GM21723 (cell line): ENCODE measurements at regions not wholly inside any gene's neighbourhood (a gene's known extent, or its start where the extent isn't known, plus 50 kb on each side); places are given as distances from the start of the nearest gene placed in this dataset.
"Not testable (repeated sequence)": the region's sequence is repeated elsewhere in the genome, so short reads cannot be mapped to it uniquely, and the experiment has no call there.

Source experiments
- ATAC-seq: cut with Tn5 transposase; IDR thresholded peaks from one replicate; pipeline ENCODE4 v1.9.1; 2021; ENCODE audit warnings: mild to moderate bottlenecking, moderate library complexity; ENCODE audit not compliant: unreplicated experiment

DNA sequence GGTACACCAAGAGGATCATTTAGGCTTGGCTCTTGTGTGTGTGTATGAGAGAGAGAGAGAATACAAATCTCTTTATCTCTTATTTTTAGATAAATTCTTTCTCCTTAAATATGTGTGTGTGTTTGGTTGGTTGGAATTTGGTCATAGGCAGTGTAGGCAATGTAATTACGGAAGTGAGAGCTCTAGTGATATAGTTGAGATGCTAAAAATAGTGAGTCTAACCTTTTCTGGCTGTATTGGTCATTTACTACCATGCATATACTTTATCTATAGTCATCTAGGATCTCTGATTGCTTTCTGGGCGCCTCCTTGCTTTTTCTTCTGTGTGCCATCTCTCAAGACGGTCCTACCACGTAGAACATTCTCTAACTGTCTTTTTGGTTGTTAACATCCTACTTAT lies 250.2 kb downstream of the NUF2 start:
- no peak for ATAC-seq

DNA sequence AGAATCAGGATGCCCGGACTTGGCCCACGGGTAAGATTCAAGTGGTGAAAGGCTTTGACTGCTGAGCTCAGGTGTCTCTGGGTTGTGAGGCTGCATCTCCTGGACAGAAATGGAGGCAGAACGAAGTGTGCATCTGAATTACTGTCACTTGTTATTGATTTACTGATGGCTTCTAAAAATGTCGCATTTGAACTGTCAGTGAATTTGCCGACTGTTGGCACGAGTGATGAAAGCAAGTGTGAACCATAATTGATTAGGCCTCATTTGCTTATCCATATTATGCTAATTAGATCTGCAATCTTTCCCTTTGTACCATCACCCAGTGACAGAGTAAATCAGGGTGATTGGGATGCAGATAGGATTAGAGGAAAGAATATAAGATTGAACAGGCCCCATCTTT lies 252.4 kb downstream of the NUF2 start:
- no peak for ATAC-seq

DNA sequence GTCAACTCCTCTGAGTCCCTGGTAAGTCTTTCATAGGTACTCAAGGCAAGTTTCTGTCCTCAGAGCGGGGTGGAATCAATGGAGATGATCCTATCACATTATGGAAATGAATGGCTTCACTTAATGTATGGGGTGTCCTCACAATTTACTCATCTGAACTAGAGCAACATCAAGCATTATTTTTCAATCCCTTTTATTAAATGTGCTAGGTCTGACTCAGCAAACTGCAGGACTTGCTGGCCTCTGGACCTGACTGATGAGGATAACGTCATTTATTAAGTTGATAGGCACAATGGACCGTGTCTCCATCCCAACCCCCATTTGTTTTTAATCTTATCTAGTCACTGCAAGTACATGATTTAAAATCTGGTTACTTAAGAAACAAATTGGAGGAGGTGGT lies 259.2 kb downstream of the NUF2 start:
- no peak for ATAC-seq

DNA sequence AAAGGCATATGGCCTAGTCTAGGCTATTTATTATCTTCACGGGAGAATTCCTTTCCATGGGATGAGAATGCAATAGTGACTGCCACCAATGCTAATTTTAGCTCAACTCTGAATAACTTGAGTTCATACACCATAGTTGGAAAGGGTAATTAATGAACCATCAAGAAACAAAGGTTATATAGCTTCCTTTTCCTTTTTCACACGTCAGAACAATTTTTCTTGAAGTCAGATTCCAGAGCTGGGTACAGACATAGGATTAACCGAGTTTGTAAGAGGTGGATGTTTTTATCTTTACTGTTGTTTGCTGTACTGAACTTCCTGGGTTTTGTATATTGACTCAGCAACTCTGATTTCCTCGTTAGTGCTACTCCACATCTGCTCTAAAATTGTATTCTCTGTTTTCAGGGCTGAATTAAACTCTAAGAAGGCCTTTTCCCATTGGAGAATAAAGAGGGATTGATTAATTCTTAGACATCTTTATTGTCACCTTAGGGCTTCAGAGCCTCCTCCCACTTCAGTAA lies 262.0 kb downstream of the NUF2 start:
- no peak for ATAC-seq

DNA sequence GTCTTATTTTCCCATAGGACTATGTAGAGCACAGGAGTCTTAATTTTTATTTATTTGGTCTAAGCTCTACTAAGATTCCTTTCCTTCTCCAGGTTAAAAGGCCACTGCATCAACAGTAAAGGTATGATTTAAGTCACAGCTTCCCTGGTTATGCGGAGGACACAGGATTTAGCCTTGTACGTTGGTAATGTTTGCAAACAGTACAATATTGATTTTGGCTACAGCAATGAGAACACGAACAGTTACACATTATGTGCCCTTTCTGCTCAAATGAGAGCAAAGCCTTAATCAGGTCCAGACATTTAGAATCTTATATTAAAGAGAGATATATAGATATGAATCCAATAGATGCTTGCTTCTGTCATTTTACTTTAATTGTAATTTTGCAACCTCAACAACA lies 264.0 kb downstream of the NUF2 start:
- ATAC-seq = no peak

DNA sequence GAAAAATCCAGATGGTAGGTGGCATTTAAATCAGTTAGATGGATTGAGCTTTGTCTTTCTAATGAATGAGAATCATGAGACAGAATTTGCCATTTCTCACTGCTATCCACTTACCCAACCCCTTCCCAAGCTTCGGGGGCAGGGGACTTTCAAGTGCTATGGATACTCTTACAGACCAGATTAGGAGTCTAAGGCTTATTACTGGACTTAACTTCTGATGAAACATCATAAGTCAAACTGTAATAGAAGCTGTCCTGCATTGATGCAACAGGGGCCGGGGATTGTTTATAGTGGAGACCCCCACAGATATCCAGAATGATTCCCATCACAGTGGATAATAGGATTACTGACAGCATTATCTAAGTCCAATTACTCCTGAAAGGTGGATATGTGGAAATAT lies 267.0 kb downstream of the NUF2 start:
- no peak for ATAC-seq

DNA sequence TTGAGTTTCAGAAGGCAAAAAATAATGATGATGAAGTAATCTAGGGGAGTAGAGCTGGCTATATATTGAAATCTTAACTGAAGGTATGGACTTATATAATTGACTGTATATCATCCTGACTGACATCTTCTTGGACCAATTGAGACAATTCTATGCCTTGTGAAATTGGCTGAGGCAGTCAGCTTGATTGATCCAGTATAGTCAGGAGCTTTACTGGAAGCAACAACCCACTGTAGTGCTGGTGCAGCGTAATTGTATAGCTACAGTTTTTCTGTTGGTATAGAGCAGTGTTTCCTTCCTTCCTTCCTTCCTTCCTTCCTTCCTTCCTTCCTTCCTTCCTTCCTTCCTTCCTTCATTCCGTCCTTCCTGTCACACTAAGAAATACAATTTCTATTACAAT lies 268.0 kb downstream of the NUF2 start:
- no peak for ATAC-seq

DNA sequence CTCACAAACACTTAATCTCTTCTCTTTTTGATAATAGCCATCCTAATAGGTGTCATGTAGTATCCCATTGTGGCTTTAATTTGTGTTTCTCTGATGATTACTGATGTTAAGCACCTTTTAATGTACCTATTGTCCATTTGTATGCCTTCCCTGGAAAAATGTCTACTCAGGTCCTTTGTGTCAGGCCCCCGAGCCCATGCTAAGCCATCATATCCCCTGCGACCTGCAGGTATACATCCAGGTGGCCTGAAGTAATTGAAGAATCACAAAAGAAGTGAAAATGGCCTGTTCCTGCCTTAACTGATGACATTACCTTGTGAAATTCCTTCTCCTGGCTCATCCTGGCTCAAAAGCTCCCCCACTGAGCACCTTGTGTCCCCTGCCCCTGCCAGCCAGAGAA lies 269.4 kb downstream of the NUF2 start:
- ATAC-seq = not testable (repeated sequence)

DNA sequence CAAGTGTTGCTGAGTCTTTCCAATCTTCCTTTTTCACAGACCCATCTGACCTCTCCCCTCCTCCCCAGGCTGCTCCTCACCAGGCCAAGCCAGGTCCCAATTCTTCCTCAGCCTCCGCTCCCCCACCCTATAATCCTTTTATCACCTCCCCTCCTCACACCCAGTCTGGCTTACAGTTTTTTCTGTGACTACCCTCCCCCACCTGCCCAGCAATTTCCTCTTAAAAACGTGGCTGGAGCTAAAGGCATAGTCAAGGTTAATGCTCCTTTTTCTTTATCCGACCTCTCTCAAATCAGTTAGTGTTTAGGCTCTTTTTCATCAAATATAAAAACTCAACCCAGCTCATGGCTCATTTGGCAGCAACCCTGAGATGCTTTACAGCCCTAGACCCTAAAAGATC lies 270.9 kb downstream of the NUF2 start:
- ATAC-seq = not testable (repeated sequence)

DNA sequence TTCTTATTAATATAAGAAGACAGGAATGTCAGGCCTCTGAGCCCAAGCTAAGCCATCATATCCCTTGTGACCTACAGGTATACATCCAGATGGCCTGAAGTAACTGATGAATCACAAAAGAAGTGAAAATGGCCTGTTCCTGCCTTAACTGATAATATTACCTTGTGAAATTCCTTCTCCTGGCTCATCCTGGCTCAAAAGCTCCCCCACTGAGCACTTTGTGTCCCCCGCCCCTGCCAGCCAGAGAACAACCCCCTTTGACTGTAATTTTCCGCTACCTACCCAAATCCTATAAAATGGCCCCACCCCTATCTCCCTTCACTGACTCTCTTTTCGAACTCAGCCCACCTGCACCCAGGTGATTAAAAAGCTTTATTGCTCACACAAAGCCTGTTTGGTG lies 274.4 kb downstream of the NUF2 start:
- ATAC-seq = not testable (repeated sequence)

DNA sequence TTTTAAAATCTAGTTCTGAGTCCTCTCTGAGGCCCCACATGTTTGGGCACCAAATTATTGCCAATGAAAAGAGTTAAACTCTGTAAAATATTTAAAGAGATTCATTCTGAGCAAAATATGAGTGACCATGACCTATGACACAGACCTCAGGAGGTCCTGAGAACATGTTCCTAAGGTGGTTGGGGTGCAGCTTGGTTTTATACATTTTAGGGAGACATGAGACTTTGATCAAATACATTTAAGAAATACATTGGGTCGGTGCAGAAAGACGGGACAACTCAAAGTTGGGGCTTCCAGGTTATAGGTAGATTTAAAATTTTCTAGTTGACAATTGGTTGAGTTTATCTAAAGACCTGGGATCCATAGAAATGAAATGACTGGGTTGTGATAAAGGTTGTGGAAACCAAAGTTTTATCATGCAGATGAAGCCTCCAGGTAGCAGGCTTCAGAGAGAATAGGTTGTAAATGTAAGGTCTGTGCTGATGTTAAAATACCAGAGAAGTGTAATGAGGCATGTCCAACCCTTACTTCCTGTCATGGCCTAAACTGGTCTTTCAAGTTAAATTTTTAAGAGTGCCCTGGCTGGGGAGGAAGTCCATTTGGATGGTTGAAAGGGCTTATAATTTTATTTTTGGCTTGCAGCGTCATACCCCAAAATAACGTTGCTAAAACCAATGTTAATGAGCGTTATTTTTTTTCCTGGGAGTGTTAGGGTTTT lies 274.9 kb downstream of the NUF2 start:
- ATAC-seq = no peak

DNA sequence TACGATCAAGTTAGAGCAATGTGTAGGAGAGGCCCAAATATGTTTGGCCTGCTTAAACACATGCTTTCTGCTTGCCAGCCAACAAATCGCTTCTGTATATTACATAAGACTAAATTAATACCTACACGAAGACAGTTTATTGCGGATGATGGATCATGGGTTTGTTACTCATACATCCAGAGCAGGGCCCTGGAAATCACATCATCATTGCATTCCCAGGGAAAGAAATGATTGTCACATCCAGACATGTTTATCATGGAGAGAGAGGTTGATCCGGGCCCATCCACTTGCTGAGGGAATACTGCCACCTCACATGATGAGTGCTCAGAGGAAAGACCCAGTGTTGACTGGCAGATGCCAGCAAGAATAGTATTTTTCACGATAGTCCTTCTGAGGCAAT lies 282.6 kb downstream of the NUF2 start:
- ATAC-seq = no peak

DNA sequence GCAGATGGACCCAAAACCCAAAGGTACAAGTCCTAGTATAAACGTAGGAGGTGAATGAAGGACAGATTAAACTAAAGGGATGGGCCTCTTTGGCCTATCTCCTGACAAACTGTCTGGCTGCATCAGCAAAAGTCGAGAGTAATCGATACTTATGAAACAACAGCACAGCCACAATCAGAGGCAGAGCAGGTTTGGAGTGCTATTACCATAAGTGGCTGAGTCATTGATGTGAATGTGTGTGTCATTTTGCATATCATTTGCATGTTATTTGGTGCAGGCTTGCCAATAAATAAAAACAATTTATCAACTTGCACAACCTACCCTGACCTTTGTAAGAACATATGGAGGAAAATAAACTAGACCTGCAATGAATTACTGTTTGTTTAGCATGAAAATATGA lies 283.1 kb downstream of the NUF2 start:
- no peak for ATAC-seq

DNA sequence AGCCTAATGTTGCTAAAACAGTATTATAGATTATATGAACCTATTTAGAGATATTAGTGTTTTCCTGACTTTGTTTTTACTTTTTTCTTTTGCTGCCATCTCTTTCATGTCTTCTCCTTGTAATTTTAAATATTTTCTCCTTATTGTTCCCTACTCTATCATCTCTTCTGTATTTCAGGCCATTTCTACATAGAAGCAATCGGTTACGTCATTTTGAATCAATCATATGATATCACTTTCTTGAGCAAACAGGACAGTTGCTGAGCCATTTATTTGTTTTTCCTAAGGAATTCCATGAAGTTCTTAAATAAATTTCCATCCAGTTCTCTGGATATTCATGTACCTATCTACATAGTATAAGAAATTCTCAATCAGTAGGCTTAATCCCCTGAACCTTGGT lies 287.2 kb downstream of the NUF2 start:
- no peak for ATAC-seq

DNA sequence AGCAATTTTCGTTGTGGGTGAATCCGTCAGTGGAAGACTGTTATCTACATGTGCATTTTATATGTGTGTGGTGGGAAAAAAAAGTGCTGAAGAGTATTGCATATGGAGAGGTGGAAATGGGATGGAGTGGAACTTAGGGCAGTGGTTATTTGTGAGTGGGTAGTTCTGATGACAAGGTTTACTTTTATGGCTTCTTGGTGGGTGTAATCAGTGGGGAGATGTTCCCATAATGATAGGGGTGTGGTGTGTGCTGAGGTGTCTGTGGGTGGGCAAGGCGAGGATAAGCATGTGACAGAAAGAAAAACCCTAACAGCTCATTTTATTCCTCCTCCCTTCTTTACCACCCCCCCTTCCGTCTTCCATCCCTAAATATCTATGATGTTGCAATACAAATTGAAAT lies 288.1 kb downstream of the NUF2 start:
- no peak for ATAC-seq

DNA sequence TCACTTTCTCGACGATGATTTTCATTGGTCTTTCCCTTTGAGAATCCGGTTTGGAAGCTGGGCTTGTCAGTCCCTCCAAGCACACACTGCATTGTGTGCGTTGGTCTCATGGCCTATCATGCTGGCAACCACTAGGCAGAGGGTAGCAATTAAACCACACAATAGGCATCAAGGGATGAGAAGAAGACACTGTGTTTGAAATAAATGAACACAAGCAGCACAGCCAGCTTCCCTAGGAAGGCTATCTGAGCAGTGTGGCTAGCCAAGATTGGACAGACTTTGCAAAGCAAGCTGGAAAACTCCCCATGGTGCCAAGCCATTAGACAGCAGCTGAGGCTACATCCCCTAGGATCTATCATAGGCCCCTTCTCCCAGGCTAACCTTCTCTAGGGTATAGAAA lies 288.7 kb downstream of the NUF2 start:
- no peak for ATAC-seq

DNA sequence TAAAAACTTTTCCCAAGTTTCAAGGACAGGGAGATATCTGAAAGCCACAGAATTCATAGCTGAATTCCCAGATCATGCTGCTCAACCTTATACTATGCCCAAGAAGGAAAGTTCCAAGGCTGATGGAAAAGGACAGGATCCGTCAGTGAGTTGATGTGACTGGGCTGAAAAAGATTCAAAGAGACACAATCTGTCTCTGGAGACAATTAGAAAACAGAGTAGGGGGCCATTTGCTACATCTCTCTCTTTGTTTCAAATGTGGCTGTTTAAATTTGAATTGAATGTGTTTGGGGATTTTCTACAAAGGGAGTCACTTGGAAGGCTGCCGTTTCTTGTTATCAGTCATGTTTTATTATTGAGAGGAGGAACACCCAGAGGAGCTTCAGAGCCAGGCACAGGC lies 292.6 kb downstream of the NUF2 start:
- no peak for ATAC-seq

DNA sequence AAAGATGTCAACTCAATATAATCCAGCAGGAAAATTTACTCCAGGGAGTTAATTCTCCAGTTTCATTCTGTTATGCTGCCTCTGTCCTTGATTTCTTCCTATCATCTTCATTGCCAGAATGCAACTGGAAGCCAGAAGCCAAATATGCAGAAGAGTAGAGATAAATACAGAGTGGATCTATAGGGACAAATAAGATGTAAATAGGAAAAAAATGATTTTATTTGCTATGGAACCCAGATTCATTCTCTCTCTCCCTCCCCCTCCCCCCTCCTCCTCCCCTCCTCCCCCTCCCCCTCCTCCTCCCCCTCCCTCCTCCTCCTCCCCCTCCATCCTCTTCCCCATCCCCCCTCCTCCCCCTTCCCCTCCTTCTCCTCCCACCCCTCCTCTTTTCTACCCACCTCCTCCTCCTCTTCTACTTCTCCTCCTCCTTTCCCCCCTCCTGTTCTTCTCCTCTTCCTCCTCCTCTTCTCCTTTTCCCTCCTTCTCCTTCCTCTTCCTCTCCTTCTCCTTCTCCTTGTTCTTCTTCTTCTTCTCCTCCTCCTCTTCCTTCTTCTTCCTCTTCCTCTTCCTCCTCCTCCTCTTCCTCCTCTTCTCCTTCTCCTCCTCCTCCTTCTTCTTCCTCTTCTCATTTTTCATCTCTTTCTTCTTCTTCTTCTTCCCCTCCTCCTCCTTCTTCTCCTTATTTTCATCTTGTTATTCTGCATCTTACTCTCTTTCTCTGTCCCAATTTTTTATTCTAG lies 306.4 kb downstream of the NUF2 start:
- ATAC-seq = no peak

DNA sequence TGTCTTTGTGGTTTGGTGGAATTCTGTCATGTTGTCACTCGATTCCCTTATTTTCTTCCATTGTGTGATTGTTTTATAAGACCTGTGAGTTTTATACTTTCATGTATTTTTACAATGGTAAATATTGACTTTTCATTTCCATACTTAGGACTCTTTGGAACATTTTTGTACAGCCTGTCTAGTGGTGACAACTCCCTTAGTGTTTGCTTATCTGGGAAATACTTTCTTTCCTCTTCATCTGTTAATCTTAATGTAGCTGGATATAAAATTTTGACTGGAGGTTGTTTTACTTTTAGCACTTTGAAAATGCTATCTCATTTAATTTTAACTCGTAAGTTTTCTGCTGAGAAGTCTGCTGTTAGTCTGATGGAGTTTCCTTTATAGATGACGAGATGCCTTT lies 310.5 kb downstream of the NUF2 start:
- ATAC-seq = no peak

DNA sequence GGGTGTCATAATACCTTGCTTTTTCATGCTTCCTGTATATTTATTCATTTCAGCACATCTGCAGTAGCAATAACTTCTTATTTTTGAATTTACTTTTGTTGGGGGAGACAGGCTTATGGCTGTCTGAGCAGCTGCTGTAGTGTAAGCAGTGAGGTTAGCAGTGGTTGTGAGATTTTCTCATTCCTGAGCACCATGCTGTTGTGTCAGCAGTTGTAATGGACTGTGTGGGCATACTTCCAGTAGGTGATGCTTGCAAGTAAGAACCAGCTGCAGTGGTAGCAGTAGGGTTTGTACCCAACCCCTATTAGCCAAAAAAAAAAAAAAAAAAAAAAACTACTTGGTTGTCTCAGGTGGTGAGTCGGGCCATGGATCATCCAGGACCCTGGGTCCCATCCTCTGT lies 311.6 kb downstream of the NUF2 start:
- no peak for ATAC-seq

DNA sequence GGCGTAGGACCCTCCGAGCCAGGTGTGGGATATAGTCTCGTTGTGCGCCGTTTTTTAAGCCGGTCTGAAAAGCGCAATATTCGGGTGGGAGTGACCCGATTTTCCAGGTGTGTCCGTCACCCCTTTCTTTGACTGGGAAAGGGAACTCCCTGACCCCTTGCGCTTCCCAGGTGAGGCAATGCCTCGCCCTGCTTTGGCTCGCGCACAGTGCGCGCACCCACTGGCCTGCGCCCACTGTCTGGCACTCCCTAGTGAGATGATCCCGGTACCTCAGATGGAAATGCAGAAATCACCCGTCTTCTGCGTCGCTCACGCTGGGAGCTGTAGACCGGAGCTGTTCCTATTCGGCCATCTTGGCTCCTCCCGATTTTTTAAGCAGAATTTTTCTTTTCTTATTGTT lies 323.9 kb downstream of the NUF2 start:
- not testable (repeated sequence) for ATAC-seq

DNA sequence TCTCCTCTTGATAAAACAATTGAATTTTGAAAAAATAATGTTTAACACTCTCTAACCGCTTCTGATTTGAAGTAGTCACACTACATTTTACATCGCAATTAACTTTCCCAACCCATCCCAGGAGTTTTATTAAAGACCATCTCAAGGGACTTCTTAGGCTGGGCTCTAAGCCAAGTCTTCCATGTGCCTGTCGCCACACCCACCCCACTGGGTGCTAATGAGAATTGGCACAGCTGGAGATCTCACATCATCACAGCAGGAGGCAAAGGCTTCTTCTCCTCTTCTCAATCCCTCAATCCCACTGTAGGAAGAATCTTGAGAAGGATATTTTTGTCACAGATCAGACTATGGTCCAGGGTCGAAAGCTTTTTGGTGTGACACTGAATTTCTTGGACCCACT lies 328.9 kb downstream of the NUF2 start:
- no peak for ATAC-seq

DNA sequence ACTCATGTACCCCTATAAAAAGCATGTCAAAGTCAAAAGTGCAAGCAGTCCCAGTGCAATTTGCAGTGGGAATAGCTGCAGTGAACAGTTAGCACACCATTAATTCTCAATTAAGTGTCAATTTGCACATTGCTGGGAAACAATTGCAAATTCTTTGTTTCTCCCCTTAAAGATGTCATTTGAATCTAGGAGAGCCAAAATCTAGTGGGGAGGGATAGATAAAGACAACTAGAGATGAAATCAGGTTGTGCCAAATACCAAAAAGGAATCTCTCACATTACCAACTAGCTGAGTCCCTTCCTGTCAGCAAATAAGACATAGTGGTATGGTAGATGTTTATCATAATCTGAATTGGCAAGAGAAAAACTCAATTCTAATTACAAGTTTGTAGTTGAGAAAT lies 330.7 kb downstream of the NUF2 start:
- no peak for ATAC-seq
